Adipocyte (in vitro differentiated cells): ENCODE measurements at regions not wholly inside any gene's neighbourhood (a gene's known extent, or its start where the extent isn't known, plus 50 kb on each side); places are given as distances from the start of the nearest gene placed in this dataset.

Source experiments
- DNase-seq: peaks from one replicate; pipeline ENCODE4 v3.0.0-alpha.2; 2015; ENCODE audit warnings: low read depth
- H3K27me3 ChIP-seq: replicated peaks from 2 replicates; pipeline ENCODE4 v1.7.0; 2013; ENCODE audit warnings: mild to moderate bottlenecking, low read length, moderate library complexity; ENCODE audit not compliant: control insufficient read depth, insufficient read depth
- H3K36me3 ChIP-seq: 2 replicates; pipeline ENCODE4 v1.7.0; 2013; ENCODE audit warnings: low read length, mild to moderate bottlenecking, moderate library complexity; ENCODE audit not compliant: control insufficient read depth, insufficient read depth, severe bottlenecking
- H3K4me1 ChIP-seq: 2 replicates; pipeline ENCODE4 v1.7.0; 2013; ENCODE audit warnings: mild to moderate bottlenecking, low read length, moderate library complexity; ENCODE audit not compliant: control insufficient read depth, insufficient read depth
- H3K4me3 ChIP-seq: 2 replicates; pipeline ENCODE4 v1.7.0; 2013; ENCODE audit warnings: mild to moderate bottlenecking, low read length, moderate library complexity
- H3K9ac ChIP-seq: 2 replicates; pipeline ENCODE4 v1.7.0; 2013; ENCODE audit warnings: mild to moderate bottlenecking, low read length, moderate library complexity
- H3K9me3 ChIP-seq: 2 replicates; pipeline ENCODE4 v1.7.0; 2013; ENCODE audit warnings: mild to moderate bottlenecking, low read length, moderate library complexity; ENCODE audit not compliant: control insufficient read depth

DNA sequence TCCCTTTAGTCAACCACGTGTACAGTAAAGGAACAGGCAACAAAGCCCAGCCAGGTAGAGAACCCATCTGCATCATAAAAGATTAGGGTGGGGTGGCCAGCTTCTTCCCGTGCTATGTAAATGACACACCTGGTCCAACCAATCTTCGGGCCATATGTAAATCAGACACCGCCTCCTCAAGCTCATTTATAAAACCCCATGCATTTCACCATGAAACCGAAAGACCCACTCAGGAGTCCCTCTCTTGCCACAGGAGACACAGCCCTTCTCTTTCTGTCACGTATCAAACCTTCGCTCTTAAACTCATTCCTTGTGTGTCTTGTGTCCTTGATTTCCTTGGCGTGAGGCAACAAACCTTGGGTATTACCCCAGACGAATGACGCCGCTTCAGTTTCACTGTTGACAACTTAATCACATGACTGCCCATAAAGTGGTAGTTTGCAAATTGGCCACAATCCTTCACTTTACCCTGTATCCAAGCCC is 59.8 kb upstream of the TBPL2 start:
- no peak overlapping the region for H3K9ac ChIP-seq
- H3K9me3 ChIP-seq: no peaks in the 10 kb centered on the region
- H3K4me1 ChIP-seq: peaks cover 4% of the 10 kb centered on the region
- no peaks in the 10 kb centered on the region for H3K27me3 ChIP-seq
- no peak overlapping the region for H3K4me3 ChIP-seq
- no peaks in the 10 kb centered on the region for H3K36me3 ChIP-seq
- DNase-seq: no peak

DNA sequence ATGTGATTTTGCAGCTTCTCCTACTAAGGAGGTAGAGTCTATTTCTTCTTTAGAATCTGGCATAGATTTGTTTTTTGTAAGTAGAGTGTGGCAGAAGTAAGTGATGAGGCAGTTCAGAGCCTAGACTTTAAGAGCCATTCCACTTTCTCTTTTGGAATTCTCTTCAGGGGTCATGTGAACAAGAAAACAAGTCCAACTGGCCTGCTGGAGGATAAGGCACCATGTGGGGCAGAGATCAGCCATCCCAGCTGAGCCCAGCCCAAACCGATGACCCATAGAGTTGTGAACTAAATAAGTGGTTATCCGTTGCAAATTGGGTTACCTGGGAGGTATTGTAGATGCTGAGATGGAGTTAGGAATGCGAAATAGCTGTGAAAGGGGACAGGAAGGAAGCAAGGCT is 60.3 kb upstream of the TBPL2 start:
- Histone ChIP-seq H3K9me3 (no peaks in the 10 kb centered on the region), H3K36me3 (no peaks in the 10 kb centered on the region), H3K4me3 (no peak overlapping the region), H3K9ac (no peak overlapping the region), H3K4me1 (peaks cover 4% of the 10 kb centered on the region), H3K27me3 (no peaks in the 10 kb centered on the region)
- DNase-seq: no peak

DNA sequence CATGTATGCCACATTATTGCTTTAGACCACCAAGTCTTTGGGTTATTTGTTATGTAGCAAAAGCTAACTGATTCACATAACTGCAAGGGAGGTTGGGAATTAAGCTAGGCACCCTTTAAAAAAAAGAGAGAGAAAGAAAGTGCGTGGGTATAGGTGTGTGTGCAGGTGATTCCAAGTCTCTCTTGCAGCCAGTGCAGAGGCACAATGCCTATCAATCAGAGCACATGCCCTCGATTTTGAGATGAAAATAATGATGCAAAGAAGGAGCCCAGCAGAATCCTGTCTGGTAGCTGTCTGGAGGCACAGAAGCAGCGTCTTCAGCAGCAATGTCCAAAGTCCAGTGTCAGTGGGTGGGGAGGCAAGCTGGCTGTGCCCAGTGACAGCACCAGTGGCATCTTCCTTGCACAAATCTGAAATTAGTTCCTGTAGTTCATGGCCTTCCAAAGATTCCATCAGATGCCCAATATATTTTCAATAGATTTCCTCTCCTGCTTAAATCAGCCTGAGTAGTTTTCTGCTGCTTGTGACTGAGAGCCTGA is 62.4 kb upstream of the TBPL2 start:
- Histone ChIP-seq H3K9me3 (no peaks in the 10 kb centered on the region), H3K4me1 (peaks cover 4% of the 10 kb centered on the region), H3K27me3 (no peaks in the 10 kb centered on the region), H3K9ac (no peak overlapping the region), H3K36me3 (no peaks in the 10 kb centered on the region), H3K4me3 (no peak overlapping the region)
- no peak for DNase-seq

DNA sequence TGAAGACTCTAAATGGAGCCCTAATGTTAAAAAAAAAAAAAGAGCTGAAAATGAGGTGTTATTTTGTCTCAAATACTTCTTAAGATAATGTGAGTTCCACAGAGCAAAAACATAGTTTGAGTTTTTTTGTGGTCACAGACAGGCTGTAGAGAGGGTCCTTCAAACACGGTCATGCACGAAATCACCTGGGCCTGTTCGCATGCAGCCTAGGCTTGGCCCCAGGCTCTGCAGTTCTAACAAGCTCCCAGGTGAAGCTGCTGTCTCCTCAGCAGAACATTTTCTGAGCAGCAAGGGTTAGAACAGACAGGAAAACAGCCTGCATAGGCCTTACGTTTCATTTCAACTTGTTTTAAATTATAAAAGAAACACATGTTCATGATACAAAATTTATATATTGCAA is 65.4 kb upstream of the TBPL2 start:
- no peak for DNase-seq
- Histone ChIP-seq H3K4me1 (peaks cover 14% of the 10 kb centered on the region), H3K9me3 (no peaks in the 10 kb centered on the region), H3K9ac (no peak overlapping the region), H3K27me3 (no peaks in the 10 kb centered on the region), H3K4me3 (no peak overlapping the region), H3K36me3 (no peaks in the 10 kb centered on the region)

DNA sequence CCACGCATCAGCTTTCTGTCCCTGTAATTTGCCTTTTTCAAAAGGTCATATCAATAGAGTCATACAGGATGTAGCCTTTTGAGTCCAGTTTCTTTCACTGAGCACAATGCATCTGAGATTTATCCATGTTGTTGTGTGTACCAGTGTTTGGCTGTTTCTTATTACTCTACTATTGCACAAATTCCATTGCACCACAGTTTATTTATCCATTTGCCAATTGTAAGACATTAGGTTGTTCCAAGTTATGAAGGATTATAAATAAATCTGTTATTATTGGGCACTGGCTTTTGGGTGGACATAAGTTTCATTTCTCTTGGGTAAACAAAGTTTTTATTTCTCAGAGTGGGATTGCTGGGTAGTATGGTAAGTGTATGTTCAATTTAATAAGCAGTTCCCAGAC is 68.3 kb upstream of the TBPL2 start:
- DNase-seq: peak; percentile 54
- Histone ChIP-seq H3K36me3 (no peaks in the 10 kb centered on the region), H3K27me3 (no peaks in the 10 kb centered on the region), H3K9ac (no peak overlapping the region), H3K9me3 (no peaks in the 10 kb centered on the region), H3K4me1 (peaks cover 19% of the 10 kb centered on the region), H3K4me3 (no peak overlapping the region)

DNA sequence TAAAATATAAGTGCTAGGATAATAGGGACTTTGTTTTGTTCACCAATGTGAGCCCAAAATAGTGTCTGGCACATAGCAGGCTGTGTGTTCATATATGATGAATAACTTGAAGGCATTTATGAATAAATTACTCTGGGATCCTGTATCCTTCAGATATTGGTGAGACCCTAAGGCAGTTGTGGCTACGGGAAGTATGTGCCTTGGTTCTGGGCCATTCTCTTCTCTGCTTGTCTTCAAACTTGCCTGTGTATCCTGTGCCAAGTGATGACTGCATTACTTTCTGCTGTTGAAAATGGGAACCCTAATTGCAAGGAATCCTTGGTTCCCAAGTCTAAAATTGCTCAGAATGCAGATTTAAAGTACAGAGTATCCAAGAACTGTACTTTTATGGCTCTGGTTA is 67.6 kb upstream of the KTN1 start:
- peak; percentile 46 for DNase-seq
- Histone ChIP-seq H3K9me3 (no peaks in the 10 kb centered on the region), H3K9ac (no peak overlapping the region), H3K4me3 (no peak overlapping the region), H3K4me1 (peaks cover 36% of the 10 kb centered on the region), H3K36me3 (no peaks in the 10 kb centered on the region), H3K27me3 (no peaks in the 10 kb centered on the region)

DNA sequence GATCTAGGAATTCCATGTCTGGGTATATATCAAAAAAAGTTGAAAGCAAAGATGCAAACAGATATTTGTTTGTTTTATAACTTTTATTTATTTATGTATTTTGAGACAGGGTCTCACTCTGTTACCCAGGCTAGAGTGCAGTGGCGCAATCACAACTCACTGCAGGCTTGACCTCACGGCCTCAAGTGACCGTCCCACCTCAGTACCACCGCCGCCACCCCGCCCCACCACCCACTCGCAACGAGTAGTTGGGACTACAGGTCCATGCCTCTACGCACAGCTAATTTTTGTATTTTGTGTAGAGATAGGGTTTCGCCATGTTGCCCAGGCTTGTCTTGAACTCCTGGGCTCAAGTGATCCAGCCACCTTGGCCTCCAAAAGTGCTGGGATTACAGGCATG is 66.5 kb upstream of the KTN1 start:
- H3K4me3 ChIP-seq: no peak overlapping the region
- peaks cover 33% of the 10 kb centered on the region for H3K4me1 ChIP-seq
- no peaks in the 10 kb centered on the region for H3K36me3 ChIP-seq
- DNase-seq: no peak
- H3K9ac ChIP-seq: no peak overlapping the region
- H3K27me3 ChIP-seq: no peaks in the 10 kb centered on the region
- no peaks in the 10 kb centered on the region for H3K9me3 ChIP-seq

DNA sequence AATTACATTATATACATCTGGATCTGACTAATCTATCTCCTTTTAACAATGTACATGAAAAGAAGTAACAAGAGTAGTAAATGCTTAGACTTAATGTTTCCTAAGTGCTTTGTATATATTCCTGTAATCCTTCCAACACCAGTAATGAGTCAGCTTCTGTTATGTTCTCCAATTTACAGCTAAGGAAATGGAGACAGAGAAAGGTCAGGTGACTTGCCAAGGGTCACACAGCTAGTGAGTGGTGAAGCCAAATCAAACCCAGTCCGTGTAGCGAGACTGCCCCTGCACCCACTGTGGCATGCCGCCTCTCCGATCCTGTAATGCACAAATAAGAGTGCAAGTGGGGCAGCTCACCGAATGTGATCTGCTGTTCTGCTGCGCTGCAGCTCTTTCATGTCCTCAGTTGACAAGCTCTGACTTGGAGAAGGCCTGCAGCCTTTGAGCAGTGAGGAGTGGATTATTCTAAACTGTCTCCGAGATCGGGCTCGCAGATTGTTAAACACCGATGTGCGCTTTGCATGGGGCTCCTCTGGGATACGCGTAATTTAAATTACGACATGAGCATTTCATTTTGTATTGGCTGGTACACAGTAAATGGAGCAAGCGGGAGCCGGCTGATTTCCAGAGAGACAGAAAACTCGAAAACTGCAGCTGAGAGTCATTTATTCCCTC is 65.1 kb upstream of the KTN1 start:
- Histone ChIP-seq H3K9ac (peak overlapping the region; percentile 48), H3K4me1 (peaks cover 27% of the 10 kb centered on the region), H3K9me3 (no peaks in the 10 kb centered on the region), H3K36me3 (no peaks in the 10 kb centered on the region), H3K4me3 (peak overlapping the region; percentile 73), H3K27me3 (no peaks in the 10 kb centered on the region)
- DNase-seq: peak; percentile 43

DNA sequence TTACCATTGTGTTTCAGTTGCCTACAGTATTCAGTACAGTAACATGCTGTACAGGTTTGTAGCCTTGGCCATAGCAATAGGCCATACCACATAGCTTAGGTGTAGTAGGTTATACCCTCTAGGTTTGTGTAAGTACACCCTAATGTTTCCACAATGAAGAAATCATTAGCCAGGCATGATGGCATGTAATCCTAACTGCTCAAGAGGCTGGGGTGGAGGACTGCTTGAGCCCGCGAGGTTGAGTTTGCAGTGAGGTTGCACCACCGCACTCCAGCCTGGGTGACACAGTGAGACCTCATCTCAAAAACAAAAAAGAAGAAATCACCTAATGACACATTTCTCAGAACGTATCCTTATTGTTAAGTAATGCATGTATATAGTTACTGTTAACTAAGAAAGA is 63.2 kb upstream of the KTN1 start:
- H3K36me3 ChIP-seq: no peaks in the 10 kb centered on the region

DNA sequence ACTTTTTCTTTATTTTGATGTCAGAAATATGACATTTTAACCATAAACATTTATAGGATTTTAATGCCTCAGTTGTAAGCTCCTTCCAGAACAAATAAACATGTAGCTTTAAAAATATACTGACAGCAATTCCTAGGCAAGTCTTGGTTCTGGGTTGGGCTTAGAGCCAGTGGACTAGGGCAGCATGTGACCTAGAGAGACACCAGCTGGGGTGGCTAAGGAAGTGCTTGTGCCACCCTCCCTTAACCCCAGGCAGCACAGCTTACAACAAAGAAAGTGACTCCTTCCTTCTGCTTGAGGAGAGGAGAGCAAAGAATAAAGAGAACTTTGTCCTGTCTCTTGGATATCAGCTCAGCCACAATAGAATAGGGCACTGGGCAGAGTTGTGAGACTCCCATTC is 61.6 kb upstream of the KTN1 start:
- H3K9me3 ChIP-seq: peaks cover 6% of the 10 kb centered on the region
- H3K4me1 ChIP-seq: peaks cover 19% of the 10 kb centered on the region
- DNase-seq: no peak
- no peak overlapping the region for H3K4me3 ChIP-seq
- H3K36me3 ChIP-seq: no peaks in the 10 kb centered on the region
- no peak overlapping the region for H3K9ac ChIP-seq
- no peaks in the 10 kb centered on the region for H3K27me3 ChIP-seq

More for the DNA sequence above, 63.2 kb upstream of the KTN1 start:
- H3K4me1 ChIP-seq: peaks cover 27% of the 10 kb centered on the region
- no peak overlapping the region for H3K4me3 ChIP-seq
- no peaks in the 10 kb centered on the region for H3K27me3 ChIP-seq
- H3K9ac ChIP-seq: no peak overlapping the region
- DNase-seq: no peak
- H3K9me3 ChIP-seq: peaks cover 2% of the 10 kb centered on the region

DNA sequence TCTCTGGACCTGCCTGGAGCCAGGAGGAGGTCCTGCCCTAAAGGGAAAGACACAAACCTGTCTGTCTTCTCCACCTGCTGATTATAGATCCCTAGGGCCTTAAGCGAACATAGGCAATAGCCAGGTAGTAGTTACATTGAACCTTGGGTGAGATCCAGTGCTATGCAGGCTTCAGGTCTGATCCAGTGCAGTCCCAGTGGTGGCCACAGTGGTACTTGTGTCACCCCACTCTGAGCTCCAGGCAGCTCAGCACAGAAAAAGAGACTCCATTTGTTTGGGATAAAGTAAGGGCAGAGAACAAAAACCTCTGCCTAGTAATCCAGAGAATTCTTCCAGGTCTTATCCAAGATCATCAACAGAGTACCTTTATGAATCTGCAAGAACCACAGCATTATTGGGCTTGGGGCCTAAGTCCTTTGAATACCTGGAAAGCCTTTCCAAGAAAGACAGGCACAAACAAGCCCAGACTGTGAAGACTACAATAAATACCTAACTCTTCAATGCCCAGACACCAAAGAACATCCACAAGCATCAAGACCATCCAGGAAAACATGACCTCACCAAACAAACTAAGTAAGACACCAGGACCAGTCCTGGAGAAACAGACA is 60.4 kb upstream of the KTN1 start:
- H3K27me3 ChIP-seq: no peaks in the 10 kb centered on the region
- no peak overlapping the region for H3K9ac ChIP-seq
- H3K4me1 ChIP-seq: peaks cover 13% of the 10 kb centered on the region
- no peak overlapping the region for H3K4me3 ChIP-seq
- DNase-seq: no peak
- no peaks in the 10 kb centered on the region for H3K36me3 ChIP-seq
- peaks cover 6% of the 10 kb centered on the region for H3K9me3 ChIP-seq
